SK-N-MC (cell line): ENCODE measurements at regions not wholly inside any gene's neighbourhood (a gene's known extent, or its start where the extent isn't known, plus 50 kb on each side); places are given as distances from the start of the nearest gene placed in this dataset.

Experiments
- EZH2 ChIP-seq: fragments of 200-600 bp; sonication (generic); IDR thresholded peaks from one replicate; pipeline ENCODE4 v1.6.1; 2017; ENCODE audit warnings: antibody characterized with exemption
- POLR2AphosphoS5 ChIP-seq: IDR thresholded peaks from 2 replicates; pipeline ENCODE4 v1.6.1; 2012; ENCODE audit warnings: mild to moderate bottlenecking, low read depth, low read length, borderline replicate concordance

DNA sequence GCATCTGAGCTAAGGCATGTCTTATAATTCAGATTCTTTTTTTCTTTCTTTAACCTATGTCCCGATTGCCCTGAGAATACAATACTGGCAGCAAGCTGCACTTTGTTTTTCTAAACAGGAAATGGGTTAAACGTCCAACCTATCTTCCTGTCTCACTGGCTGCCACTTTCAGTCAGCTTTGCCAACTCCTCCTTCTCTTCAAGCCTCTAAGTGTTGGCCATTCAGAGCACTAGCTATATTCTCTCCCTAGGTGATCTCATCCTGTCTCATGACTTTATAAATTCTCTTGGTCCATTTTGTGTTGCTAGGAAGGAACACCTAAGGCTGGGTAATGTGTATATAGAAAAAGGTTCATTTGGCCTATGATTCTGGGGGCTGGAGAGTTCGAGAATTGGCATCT lies 109.5 kb upstream of the TSC22D1 start:
- TF ChIP-seq POLR2AphosphoS5: no peak
- no peak for TF ChIP-seq EZH2
